GM19455 (cell line): ENCODE measurements at regions not wholly inside any gene's neighbourhood (a gene's known extent, or its start where the extent isn't known, plus 50 kb on each side); places are given as distances from the start of the nearest gene placed in this dataset.

Experiments used
- ATAC-seq: cut with Tn5 transposase; IDR thresholded peaks from one replicate; pipeline ENCODE4 v1.9.1; 2021; ENCODE audit not compliant: unreplicated experiment

GRCh38 chr9:84173961-84174360, 166.6 kb downstream of the SLC28A3 start:
- ATAC-seq, result no peak

- no peak for ATAC-seq
Observed at GRCh38 chr9:84174486-84174885, 166.1 kb downstream of the SLC28A3 start.

DNA sequence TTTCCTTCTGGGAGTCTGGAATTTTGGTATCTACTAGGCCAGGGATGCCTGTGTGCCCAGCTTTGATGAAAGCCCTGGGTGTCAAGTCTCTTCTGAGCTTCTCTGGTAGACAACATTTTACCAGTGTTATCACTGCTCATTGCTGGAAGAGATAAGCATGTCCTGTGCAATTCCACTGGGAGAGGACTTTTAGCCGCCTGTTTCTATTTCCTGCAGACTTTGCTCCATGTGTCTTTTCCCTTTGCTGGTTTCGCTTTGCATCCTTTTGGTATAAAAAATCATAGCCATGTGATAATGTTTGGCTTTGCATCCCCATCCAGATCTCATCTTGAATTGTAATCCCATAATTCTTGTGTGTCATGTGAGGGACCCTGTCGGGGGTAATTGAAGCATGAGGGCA, 163.2 kb downstream of the SLC28A3 start:
- ATAC-seq, result no peak

- no peak for ATAC-seq
Observed at GRCh38 chr9:84179531-84179930, 161.0 kb downstream of the SLC28A3 start.

DNA sequence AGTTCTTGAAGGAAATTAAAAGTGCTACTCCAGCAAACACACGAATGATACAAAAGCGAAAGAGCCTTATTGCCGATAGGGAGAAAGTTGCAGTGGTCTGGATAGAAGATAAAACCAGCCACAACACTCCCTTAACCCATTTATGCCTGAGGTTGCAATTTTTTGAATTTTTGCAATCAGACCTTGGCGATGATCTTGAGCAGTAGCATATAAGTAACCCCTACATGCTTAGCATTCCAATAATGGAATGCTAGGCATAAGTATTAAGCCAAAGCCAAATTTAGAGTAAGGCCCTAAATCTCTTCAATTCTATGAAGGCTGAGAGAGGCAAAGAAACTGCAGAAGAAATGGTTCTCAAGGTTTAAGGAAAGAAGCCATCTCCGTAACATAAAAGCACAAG, 153.5 kb downstream of the SLC28A3 start:
- no peak for ATAC-seq

GRCh38 chr9:84189904-84190303, 150.7 kb downstream of the SLC28A3 start:
- ATAC-seq, result no peak

- ATAC-seq, result no peak
Observed at GRCh38 chr9:84190411-84190810, 150.1 kb downstream of the SLC28A3 start.

- no peak for ATAC-seq
Observed at GRCh38 chr9:84206801-84207370, 133.7 kb downstream of the SLC28A3 start.

DNA sequence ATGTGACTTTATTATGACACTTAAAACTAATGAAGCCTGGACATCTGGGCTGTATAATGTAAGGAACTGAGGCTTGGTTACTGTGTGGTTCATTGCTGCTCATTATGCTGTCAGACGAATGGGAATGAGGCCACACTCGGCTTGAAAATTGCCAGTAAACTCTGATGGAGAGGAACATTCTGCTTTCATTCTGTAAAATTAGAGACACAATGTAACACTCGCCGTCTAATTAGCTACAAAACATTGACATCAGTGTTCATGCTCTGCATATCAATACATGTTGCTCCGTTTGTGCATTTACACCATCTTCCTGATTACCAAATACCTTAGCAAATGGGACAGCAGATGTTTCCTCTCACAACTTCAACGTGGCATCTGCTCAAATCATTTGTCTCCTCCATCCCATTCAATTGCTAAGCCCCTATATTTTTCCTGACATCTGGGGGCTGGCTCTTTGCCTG, 133.0 kb downstream of the SLC28A3 start:
- ATAC-seq, result no peak

DNA sequence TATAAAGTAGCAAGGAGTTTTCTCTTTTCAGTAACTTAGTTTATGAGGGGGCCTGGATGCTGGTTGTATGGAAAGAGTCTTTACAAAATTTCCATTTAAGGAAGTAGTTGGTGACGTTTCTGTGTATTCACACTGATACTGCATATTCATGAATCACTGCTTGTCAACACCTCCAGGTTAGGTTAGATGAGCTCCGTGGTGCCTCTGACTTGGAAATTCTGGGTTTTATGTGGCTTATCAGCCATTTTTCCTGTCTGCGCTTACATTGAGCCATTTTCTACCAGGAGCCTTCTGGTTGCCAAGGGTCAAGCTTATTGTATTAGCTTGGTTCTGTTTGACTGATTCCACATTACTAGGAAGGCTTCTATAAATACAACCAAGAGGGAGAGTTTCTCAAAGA, 128.3 kb downstream of the SLC28A3 start:
- no peak for ATAC-seq

DNA sequence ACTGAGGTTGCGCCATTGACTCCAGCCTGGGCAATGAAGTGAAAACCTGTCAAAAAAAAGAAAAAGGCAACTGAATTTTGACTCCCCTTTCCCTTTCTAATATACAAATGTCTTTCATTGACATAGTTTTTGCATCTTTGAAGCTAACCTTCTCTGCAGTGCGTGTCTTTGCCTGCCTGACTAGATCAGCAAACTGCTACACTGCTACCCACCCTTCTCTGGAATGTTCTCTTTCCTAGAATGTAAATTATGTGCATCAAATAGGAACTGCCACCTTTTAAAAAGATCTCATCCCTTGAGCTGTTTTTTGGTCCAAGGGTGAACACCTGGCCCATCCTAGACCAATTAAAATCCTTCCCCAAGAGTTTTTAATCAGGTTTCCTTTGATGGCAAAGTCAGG, 127.6 kb downstream of the SLC28A3 start:
- no peak for ATAC-seq

DNA sequence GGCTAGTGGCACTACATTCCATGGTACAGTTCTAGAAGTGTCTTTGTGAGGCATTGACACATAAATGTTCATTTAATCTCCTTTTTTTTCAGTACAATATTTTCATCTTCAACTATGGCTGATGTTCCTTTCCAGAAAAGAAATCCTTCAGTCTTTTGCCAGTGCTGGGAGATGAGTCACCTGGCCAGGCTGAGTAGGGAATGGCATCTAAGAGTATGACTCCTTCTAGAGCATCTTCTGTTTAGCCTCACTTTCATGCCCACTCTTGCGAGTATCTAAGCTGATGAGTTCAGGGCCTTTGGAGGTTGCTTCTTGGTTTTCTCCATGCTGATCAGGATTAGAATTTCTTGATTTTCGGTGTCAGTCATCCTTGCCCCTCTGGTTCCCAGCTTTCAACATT, 124.4 kb downstream of the SLC28A3 start:
- ATAC-seq, result no peak

GRCh38 chr9:84218322-84218721, 122.2 kb downstream of the SLC28A3 start:
- ATAC-seq, result no peak

- no peak for ATAC-seq
Observed at GRCh38 chr9:84224246-84224645, 116.3 kb downstream of the SLC28A3 start.
